ENCODE measurements at regions not wholly inside any gene's neighbourhood (a gene's known extent, or its start where the extent isn't known, plus 50 kb on each side); places are given as distances from the start of the nearest gene placed in this dataset.

DNA sequence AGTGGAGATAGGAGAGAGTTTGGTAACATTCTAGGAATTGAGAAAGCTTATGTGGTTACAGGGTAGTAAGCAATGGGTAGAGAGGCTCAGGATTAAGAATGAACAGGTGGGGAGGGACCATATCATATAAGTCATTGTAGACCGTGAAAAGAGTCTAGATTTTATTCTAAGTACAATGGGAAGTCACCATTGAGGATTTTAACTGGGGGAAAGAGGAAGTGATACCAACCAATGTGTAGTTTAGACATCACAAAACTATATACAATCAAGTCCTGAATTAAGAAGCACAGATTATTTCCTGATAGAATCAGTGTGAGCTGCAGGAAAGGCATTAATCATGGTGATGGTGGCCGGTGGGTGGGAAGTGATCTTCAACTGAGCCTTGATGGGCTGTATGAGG, 178.3 kb upstream of the ZIC3 start:
- TF ChIP-seq, protein P1, sequence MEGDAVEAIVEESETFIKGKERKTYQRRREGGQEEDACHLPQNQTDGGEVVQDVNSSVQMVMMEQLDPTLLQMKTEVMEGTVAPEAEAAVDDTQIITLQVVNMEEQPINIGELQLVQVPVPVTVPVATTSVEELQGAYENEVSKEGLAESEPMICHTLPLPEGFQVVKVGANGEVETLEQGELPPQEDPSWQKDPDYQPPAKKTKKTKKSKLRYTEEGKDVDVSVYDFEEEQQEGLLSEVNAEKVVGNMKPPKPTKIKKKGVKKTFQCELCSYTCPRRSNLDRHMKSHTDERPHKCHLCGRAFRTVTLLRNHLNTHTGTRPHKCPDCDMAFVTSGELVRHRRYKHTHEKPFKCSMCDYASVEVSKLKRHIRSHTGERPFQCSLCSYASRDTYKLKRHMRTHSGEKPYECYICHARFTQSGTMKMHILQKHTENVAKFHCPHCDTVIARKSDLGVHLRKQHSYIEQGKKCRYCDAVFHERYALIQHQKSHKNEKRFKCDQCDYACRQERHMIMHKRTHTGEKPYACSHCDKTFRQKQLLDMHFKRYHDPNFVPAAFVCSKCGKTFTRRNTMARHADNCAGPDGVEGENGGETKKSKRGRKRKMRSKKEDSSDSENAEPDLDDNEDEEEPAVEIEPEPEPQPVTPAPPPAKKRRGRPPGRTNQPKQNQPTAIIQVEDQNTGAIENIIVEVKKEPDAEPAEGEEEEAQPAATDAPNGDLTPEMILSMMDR (IDR thresholded peaks at IDR 0.05), result no peak
- TF ChIP-seq POLR2A (IDR thresholded peaks at IDR 0.05), result no peak

Data from heart left ventricle (tissue), 13 donors.